OCI-LY1 (cell line): ENCODE measurements at regions not wholly inside any gene's neighbourhood (a gene's known extent, or its start where the extent isn't known, plus 50 kb on each side); places are given as distances from the start of the nearest gene placed in this dataset.
A peak's percentile ranks its signal among the peaks of the same experiment; 100 is the strongest.

ENCODE experiments used
- H2AFZ ChIP-seq: fragments of 200-600 bp; sonication (generic), shearing (Covaris generic); 2 replicates; pipeline ENCODE4 v1.6.0; 2014; ENCODE audit warnings: antibody characterized with exemption, mild to moderate bottlenecking, low read length
- H3F3A ChIP-seq: fragments of 200-600 bp; sonication (generic), shearing (Covaris generic); 2 replicates; pipeline ENCODE4 v1.6.0; 2014; ENCODE audit warnings: mild to moderate bottlenecking, antibody characterized with exemption, low read length, moderate library complexity; ENCODE audit not compliant: insufficient read depth
- H3K27ac ChIP-seq: fragments of 200-600 bp; sonication (generic); 2 replicates; pipeline ENCODE4 v1.5.1; 2014; ENCODE audit warnings: low read length, mixed run types, mild to moderate bottlenecking, low read depth; ENCODE audit not compliant: poor library complexity, severe bottlenecking
- H3K27me3 ChIP-seq: fragments of 200-600 bp; sonication (generic); 2 replicates; pipeline ENCODE4 v1.6.0; 2014; ENCODE audit warnings: antibody characterized with exemption, mild to moderate bottlenecking, low read length, moderate library complexity; ENCODE audit not compliant: insufficient read depth
- H3K36me3 ChIP-seq: fragments of 200-600 bp; sonication (generic); 2 replicates; pipeline ENCODE4 v1.6.1; 2014; ENCODE audit warnings: mild to moderate bottlenecking, antibody characterized with exemption, low read length, moderate library complexity, mixed read lengths; ENCODE audit not compliant: insufficient read depth
- H3K4me1 ChIP-seq: fragments of 200-600 bp; sonication (generic); 2 replicates; pipeline ENCODE4 v1.5.1; 2014; ENCODE audit warnings: mild to moderate bottlenecking, low read length, moderate library complexity; ENCODE audit not compliant: insufficient read depth, severe bottlenecking
- H3K4me2 ChIP-seq: fragments of 200-600 bp; sonication (generic), shearing (Covaris generic); 2 replicates; pipeline ENCODE4 v1.6.1; 2014; ENCODE audit warnings: low read length
- H3K4me3 ChIP-seq: fragments of 200-600 bp; sonication (generic); 2 replicates; pipeline ENCODE4 v1.5.1; 2014; ENCODE audit warnings: low read length, low read depth, mild to moderate bottlenecking, mixed read lengths; ENCODE audit not compliant: poor library complexity, severe bottlenecking
- H3K79me2 ChIP-seq: fragments of 200-600 bp; shearing (Covaris generic); 2 replicates; pipeline ENCODE4 v1.6.1; 2016; ENCODE audit warnings: mixed run types, low read length, mixed read lengths; ENCODE audit not compliant: insufficient read depth
- H3K9ac ChIP-seq: fragments of 200-600 bp; sonication (generic), shearing (Covaris generic); 2 replicates; pipeline ENCODE4 v1.6.1; 2014; ENCODE audit warnings: mild to moderate bottlenecking, low read length, mixed read lengths
- H3K9me2 ChIP-seq: fragments of 200-600 bp; sonication (generic), shearing (Covaris generic); 2 replicates; pipeline ENCODE4 v1.6.1; 2014; ENCODE audit warnings: low read depth, mild to moderate bottlenecking, low read length, mixed read lengths
- H3K9me3 ChIP-seq: fragments of 200-600 bp; shearing (Covaris generic); 2 replicates; pipeline ENCODE4 v1.6.1; 2014; ENCODE audit warnings: low read length, mixed read lengths
- H4K20me1 ChIP-seq: fragments of 200-600 bp; sonication (generic), shearing (Covaris generic); 2 replicates; pipeline ENCODE4 v1.6.0; 2016; ENCODE audit warnings: mild to moderate bottlenecking, low read length; ENCODE audit not compliant: insufficient read depth
- EZH2 ChIP-seq: fragments of 200-600 bp; sonication (generic), shearing (Covaris generic); IDR thresholded peaks from 2 replicates; pipeline ENCODE4 v1.8.0; 2017; ENCODE audit warnings: borderline replicate concordance, mixed run types, mild to moderate bottlenecking, antibody characterized with exemption, low read length, moderate library complexity, mixed read lengths
- TF ChIP-seq, protein P1 (sequence below): fragments of 200-600 bp; sonication (generic), shearing (Covaris generic); IDR thresholded peaks from 2 replicates; pipeline ENCODE4 v1.5.1; 2017; ENCODE audit warnings: mild to moderate bottlenecking, antibody characterized with exemption, low read length, moderate library complexity, mixed read lengths

DNA sequence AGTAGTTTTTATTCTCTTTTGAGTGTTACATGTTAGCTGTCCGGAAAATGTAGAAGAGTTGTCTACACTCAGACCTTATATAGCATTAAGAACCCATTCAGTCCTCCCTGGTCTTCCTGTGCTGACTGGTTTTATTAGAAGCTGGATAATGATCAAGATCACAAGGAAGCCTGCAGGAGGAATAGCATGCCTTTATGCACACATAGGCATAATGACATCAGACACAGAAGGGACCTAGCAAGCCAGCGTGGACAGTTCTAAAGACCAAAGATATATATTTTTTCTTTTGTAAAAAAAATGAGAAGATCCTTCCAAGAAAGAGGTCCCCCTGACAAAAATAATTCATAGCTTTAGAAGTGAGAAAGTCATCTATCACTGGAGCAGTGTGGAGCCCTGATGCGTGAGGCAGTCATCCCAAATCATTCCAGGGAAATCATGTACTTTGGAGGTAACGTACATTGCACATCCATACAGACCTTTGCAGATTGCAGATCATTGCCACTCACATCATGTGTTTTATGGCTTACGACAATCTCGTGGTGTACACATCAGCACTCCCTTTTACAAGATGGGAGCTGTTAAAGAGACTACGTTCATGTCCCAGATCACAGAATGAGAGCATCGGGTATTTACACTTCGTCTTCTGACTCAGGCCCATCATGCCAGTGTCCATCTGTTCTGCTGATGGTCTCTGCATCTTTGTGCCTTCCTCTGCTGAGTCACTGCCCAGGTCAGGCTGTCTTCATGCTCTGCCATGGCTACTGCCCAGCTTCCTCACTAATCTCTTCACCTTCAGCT is 334.0 kb downstream of the SOCS6 start:
- Histone ChIP-seq H3K79me2 (no peaks in the 10 kb centered on the region), H3K36me3 (no peaks in the 10 kb centered on the region; the same call in 1 of the 2 replicates), H3K4me3 (no peak overlapping the region), H3F3A (no peaks in the 10 kb centered on the region), H2AFZ (no peak overlapping the region), H3K9me2 (no peaks in the 10 kb centered on the region), H3K27me3 (no peaks in the 10 kb centered on the region), H3K9me3 (no peaks in the 10 kb centered on the region), H3K4me1 (peaks cover 68% of the 10 kb centered on the region), H4K20me1 (no peaks in the 10 kb centered on the region), H3K9ac (no peak overlapping the region), H3K4me2 (no peak overlapping the region), H3K27ac (no peak overlapping the region)
- TF ChIP-seq, protein P1, sequence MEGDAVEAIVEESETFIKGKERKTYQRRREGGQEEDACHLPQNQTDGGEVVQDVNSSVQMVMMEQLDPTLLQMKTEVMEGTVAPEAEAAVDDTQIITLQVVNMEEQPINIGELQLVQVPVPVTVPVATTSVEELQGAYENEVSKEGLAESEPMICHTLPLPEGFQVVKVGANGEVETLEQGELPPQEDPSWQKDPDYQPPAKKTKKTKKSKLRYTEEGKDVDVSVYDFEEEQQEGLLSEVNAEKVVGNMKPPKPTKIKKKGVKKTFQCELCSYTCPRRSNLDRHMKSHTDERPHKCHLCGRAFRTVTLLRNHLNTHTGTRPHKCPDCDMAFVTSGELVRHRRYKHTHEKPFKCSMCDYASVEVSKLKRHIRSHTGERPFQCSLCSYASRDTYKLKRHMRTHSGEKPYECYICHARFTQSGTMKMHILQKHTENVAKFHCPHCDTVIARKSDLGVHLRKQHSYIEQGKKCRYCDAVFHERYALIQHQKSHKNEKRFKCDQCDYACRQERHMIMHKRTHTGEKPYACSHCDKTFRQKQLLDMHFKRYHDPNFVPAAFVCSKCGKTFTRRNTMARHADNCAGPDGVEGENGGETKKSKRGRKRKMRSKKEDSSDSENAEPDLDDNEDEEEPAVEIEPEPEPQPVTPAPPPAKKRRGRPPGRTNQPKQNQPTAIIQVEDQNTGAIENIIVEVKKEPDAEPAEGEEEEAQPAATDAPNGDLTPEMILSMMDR, result no peak
- TF ChIP-seq EZH2, result no peak

DNA sequence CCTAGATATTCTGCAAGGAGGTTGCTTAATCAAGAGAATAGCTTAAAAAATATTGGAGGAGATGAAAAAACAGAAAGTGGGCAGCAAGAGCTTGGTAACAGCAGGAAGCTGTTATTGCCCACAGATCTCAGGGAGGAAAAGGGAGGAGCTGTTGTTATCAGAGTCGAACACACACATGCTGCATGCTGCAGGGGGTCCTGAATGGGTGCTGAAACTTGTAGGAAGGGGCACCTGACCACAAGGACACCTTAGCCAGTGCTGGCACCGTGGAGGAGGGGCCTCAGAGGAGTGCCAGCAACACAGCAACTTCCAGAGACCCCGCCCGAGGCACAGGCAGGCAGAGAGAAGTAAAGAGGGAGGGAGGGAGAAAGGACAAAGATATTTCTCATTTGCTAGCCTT is 332.9 kb downstream of the SOCS6 start:
- Histone ChIP-seq H3K79me2 (no peaks in the 10 kb centered on the region), H3K27me3 (no peaks in the 10 kb centered on the region), H4K20me1 (no peaks in the 10 kb centered on the region), H3K36me3 (no peaks in the 10 kb centered on the region; the same call in 1 of the 2 replicates), H3K4me3 (peak overlapping the region; percentile 5), H3K4me1 (peaks cover 67% of the 10 kb centered on the region), H3K4me2 (peak overlapping the region; percentile 19; the same call in 1 of the 2 replicates), H2AFZ (peak overlapping the region; percentile 78; the same call in 1 of the 2 replicates), H3K9me2 (no peaks in the 10 kb centered on the region), H3K27ac (peak overlapping the region; percentile 13), H3F3A (no peaks in the 10 kb centered on the region), H3K9ac (peak overlapping the region; percentile 6; the same call in 1 of the 2 replicates), H3K9me3 (no peaks in the 10 kb centered on the region)
- TF ChIP-seq, protein P1, result no peak
- TF ChIP-seq EZH2, result no peak

DNA sequence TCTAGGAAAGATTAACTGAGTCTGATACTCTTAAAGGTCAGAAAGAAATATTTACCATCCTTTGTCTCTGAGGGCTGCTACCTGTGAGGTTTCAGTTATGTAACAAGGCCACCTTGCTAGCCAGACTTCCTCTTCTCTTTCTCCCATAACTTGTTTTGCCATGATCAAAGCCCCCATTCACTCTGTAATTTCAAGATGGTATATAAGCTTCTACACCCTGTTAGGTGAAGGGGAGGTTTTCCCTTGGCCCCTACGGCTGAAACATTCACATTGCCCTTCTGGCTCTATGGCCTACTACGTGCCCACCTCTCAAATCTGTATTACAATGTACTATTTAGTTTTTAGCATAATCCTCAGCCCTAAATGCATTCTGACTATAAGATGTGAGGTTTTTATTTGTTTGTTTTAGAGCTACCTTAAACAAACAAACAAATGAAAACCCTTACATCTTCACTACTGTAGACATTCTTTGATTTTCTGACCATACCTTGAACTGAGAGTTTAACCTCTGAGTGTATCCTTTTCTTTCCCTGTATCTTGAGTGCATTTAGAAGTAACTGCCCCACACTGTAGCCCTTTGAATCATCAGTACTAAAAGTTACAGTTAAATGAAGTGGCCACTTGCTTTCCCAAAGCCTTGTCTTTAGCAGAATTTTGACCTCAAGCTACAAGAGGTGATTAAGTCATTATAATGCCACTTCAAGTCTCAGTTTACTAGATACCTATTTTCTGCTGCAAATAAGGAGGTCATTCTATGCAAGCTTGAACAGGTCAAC is 332.2 kb downstream of the SOCS6 start:
- Histone ChIP-seq H3K4me3 (no peak overlapping the region), H3K9me3 (no peaks in the 10 kb centered on the region), H3K27me3 (no peaks in the 10 kb centered on the region), H3F3A (no peaks in the 10 kb centered on the region), H3K9ac (no peak overlapping the region; the same call in 1 of the 2 replicates), H3K79me2 (no peaks in the 10 kb centered on the region), H3K4me2 (peak overlapping the region; percentile 19; the same call in 1 of the 2 replicates), H3K9me2 (no peaks in the 10 kb centered on the region), H3K4me1 (peaks cover 67% of the 10 kb centered on the region), H3K36me3 (no peaks in the 10 kb centered on the region; the same call in 1 of the 2 replicates), H4K20me1 (no peaks in the 10 kb centered on the region), H2AFZ (no peak overlapping the region), H3K27ac (peak overlapping the region; percentile 21)
- TF ChIP-seq, protein P1, result no peak
- no peak for TF ChIP-seq EZH2
